Neural cell (in vitro differentiated cells): ENCODE measurements at regions not wholly inside any gene's neighbourhood (a gene's known extent, or its start where the extent isn't known, plus 50 kb on each side); places are given as distances from the start of the nearest gene placed in this dataset.

Source experiments
- CTCF ChIP-seq: fragments of 450-650 bp; IDR thresholded peaks from 2 replicates; pipeline ENCODE4 v1.5.1; 2014; ENCODE audit warnings: antibody characterized with exemption, mild to moderate bottlenecking, moderate library complexity; ENCODE audit not compliant: poor library complexity, severe bottlenecking
- EP300 ChIP-seq: fragments of 450-650 bp; conservative IDR thresholded peaks from 2 replicates; pipeline ENCODE4 v1.6.1; 2014; ENCODE audit warnings: antibody characterized with exemption, mild to moderate bottlenecking, moderate library complexity; ENCODE audit not compliant: poor library complexity, severe bottlenecking
- EZH2 ChIP-seq: fragments of 200-600, 300-800 bp; shearing (Covaris generic), sonication (generic); IDR thresholded peaks from 2 replicates; pipeline ENCODE4 v1.6.1; 2014; ENCODE audit warnings: antibody characterized with exemption, low read length, borderline replicate concordance, mild to moderate bottlenecking; ENCODE audit not compliant: insufficient read depth, poor library complexity, severe bottlenecking
- POLR2AphosphoS5 ChIP-seq: IDR thresholded peaks from 2 replicates; pipeline ENCODE4 v1.6.1; 2012
- RAD21 ChIP-seq: fragments of 450-650 bp; conservative IDR thresholded peaks from 2 replicates; pipeline ENCODE4 v1.6.1; 2014; ENCODE audit warnings: antibody characterized with exemption, mild to moderate bottlenecking, moderate library complexity
- TAF1 ChIP-seq: IDR thresholded peaks from 2 replicates; pipeline ENCODE4 v1.6.1; 2012; ENCODE audit warnings: low read depth

GRCh38 chr18:71849407-71849806 is 694.7 kb downstream of the CBLN2 start:
- TF ChIP-seq CTCF, result no peak
- no peak for TF ChIP-seq EZH2
- no peak for TF ChIP-seq EP300
- TF ChIP-seq RAD21, result no peak
- TF ChIP-seq POLR2AphosphoS5, result no peak
- no peak for TF ChIP-seq TAF1
